Mesodermal cell (in vitro differentiated cells): ENCODE measurements at regions not wholly inside any gene's neighbourhood (a gene's known extent, or its start where the extent isn't known, plus 50 kb on each side); places are given as distances from the start of the nearest gene placed in this dataset.
"Not testable (repeated sequence)": the region's sequence is repeated elsewhere in the genome, so short reads cannot be mapped to it uniquely, and the experiment has no call there.

Experiments used
- H3K27ac ChIP-seq: 2 replicates; pipeline ENCODE4 v1.7.0; 2013; ENCODE audit warnings: mild to moderate bottlenecking, low read depth, low read length, moderate library complexity; ENCODE audit not compliant: severe bottlenecking
- H3K36me3 ChIP-seq: 2 replicates; pipeline ENCODE4 v1.7.1; 2013; ENCODE audit warnings: mild to moderate bottlenecking, low read length, moderate library complexity; ENCODE audit not compliant: control insufficient read depth, insufficient read depth
- H3K4me1 ChIP-seq: one replicate; pipeline ENCODE4 v1.7.1; 2013; ENCODE audit warnings: mild to moderate bottlenecking, low read length; ENCODE audit not compliant: insufficient read depth, control insufficient read depth, poor library complexity, severe bottlenecking
- H3K4me3 ChIP-seq: 2 replicates; pipeline ENCODE4 v1.7.0; 2013; ENCODE audit warnings: low read length, control low read depth, mild to moderate bottlenecking; ENCODE audit not compliant: insufficient read depth, poor library complexity, severe bottlenecking; ENCODE audit errors: extremely low read depth
- H3K9me3 ChIP-seq: 2 replicates; pipeline ENCODE4 v1.7.1; 2013; ENCODE audit warnings: mild to moderate bottlenecking, low read length, moderate library complexity; ENCODE audit not compliant: control insufficient read depth
- WGBS, 2 experiments: methylation state at CpG; one replicate each; pipeline ENCODE4 v1.1.5; 2013; ENCODE audit warnings: missing lambda C conversion rate in 2 of 2; ENCODE audit not compliant: insufficient coverage in 2 of 2; 5-methylcytosine and 5-hydroxymethylcytosine counted together

DNA sequence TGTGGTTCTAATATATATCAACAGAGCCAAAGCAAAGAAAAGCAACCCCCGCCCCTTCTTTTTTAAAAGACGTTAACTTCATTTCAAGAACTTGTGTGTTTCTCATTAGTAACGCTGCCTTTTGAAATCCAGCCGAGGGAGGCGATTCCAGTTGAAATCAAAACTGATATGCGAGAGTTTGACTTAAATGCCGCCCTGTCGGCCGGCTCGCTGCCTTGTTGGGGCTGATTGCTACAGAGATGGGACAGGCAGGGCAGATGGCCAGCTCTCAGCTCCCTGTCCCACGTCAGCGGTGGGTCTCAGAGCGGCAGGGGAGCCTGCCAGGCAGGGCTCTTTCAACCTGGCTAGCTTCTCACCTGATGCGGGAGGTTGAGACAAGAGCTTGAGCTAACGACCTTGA, 51.9 kb upstream of the ALX4 start:
- H3K4me3 ChIP-seq, result no peak overlapping the region
- no peaks in the 10 kb centered on the region for H3K9me3 ChIP-seq
- no peaks in the 10 kb centered on the region for H3K36me3 ChIP-seq
- no peak overlapping the region for H3K27ac ChIP-seq
- 88 to 93% methylated on average over 10 to 12 of the region's 15 CpGs for WGBS, 2 experiments
- no peaks in the 10 kb centered on the region for H3K4me1 ChIP-seq

DNA sequence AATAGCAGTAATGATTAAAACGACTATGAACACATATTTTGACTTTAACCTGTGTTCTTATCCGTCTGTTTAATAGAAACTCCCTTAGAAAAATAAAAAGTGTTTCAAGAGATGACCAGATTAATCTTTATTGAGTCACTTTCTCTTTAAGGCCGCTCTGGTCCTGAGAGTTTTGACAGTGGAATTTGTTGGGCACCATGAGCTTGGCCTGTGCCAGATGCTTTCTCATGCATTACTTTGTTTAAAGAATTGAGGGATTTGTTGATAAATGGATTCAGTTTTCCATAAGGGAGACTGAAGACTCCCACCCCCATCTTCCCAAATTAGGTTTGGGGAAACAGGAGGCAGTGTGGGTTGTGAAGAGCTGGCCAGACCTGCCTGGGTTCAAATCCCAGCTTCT, 53.2 kb upstream of the ALX4 start:
- no peak overlapping the region for H3K4me3 ChIP-seq
- WGBS, 2 experiments, result 33 to 67% methylated on average over 1 to 3 of the region's 3 CpGs

DNA sequence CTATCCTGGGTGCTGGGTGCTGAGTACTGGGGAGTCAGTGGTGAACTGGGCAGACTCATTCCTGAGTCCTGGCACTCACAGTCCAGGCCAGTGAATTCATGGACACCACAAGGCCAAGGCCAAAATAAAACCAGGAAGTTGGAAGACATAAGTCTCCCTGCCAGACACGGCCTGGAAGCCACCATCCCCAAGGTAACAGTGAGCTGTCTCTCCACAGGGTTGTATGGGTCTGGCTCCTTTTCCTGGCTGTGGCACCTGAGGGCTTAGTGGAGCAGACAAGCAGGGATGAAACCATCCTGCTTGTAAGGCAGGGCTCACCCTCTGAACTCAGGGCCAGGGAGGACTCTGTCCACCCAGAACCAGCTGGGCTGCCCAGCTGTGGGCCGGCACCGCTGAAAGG, 54.7 kb upstream of the ALX4 start:
- H3K4me3 ChIP-seq, result no peak overlapping the region
- WGBS, 2 experiments, result 81 to 100% methylated on average over 3 of the region's 3 CpGs
- no peaks in the 10 kb centered on the region for H3K9me3 ChIP-seq

More for the DNA sequence above, 53.2 kb upstream of the ALX4 start:
- no peaks in the 10 kb centered on the region for H3K9me3 ChIP-seq
- H3K27ac ChIP-seq, result no peak overlapping the region
- no peaks in the 10 kb centered on the region for H3K36me3 ChIP-seq
- H3K4me1 ChIP-seq, result no peaks in the 10 kb centered on the region

DNA sequence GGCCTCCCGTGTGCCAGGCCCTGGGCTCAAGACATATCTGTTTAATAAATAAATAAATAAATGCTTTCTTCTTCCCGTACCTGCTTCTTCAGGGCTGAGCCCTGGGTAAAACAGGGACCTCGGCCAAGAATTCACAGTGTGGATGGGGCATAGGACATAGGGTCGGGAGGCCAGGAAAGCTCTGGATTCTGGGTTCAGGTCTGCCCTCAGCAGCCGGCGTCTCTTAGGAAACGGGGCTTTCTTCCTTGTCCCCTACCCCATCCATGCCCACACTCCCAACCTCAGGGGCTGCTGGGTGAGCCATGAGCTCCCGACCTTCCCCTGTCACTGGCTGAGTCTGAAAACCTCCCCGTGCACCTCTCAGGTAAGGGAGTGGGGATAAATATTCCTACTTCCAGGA, 55.7 kb upstream of the ALX4 start:
- Histone ChIP-seq H3K4me3 (no peak overlapping the region), H3K36me3 (no peaks in the 10 kb centered on the region), H3K9me3 (no peaks in the 10 kb centered on the region), H3K27ac (no peak overlapping the region), H3K4me1 (no peaks in the 10 kb centered on the region)
- 92 to 96% methylated on average over 3 to 6 of the region's 9 CpGs for WGBS, 2 experiments

More for the DNA sequence above, 54.7 kb upstream of the ALX4 start:
- Histone ChIP-seq H3K4me1 (no peaks in the 10 kb centered on the region), H3K27ac (no peak overlapping the region), H3K36me3 (no peaks in the 10 kb centered on the region)

GRCh38 chr11:44366026-44366425, 56.1 kb upstream of the ALX4 start:
- no peaks in the 10 kb centered on the region for H3K4me1 ChIP-seq
- WGBS, 2 experiments, result 77 to 88% methylated on average over 5 to 6 of the region's 6 CpGs
- no peaks in the 10 kb centered on the region for H3K9me3 ChIP-seq
- no peak overlapping the region for H3K4me3 ChIP-seq
- H3K36me3 ChIP-seq, result no peaks in the 10 kb centered on the region
- no peak overlapping the region for H3K27ac ChIP-seq

DNA sequence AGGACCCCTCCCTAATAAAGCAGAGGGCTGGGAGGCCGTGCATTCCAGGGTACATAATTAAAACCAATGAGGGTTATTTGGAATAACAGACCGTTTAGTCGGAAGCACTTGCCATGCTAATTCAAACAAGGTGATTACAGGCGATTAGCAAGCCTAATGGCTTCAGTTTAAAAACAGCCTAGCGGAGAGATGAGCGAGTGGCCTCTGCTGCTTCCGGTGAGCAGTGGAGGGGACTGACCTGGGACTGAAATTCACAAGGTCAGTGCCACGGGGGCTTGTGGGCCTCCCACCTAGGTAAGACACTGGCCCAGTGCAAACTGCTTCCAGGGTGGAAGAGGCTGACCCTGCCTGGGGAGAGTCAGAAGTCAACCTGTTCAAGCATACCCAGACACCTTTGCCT, 56.8 kb upstream of the ALX4 start:
- H3K4me1 ChIP-seq, result no peaks in the 10 kb centered on the region
- no peaks in the 10 kb centered on the region for H3K36me3 ChIP-seq
- H3K27ac ChIP-seq, result no peak overlapping the region
- no peaks in the 10 kb centered on the region for H3K9me3 ChIP-seq
- H3K4me3 ChIP-seq, result no peak overlapping the region
- 59 to 78% methylated on average over 8 of the region's 8 CpGs for WGBS, 2 experiments

GRCh38 chr11:44367452-44367851, 57.5 kb upstream of the ALX4 start:
- WGBS, 2 experiments, result 100% methylated on average over 1 of the region's 1 CpG; no CpG with 5 or more reads in 1 of the 2 experiments
- Histone ChIP-seq H3K4me3 (no peak overlapping the region), H3K27ac (no peak overlapping the region), H3K36me3 (no peaks in the 10 kb centered on the region), H3K4me1 (no peaks in the 10 kb centered on the region), H3K9me3 (no peaks in the 10 kb centered on the region)

GRCh38 chr11:44368886-44369285, 58.9 kb upstream of the ALX4 start:
- no peaks in the 10 kb centered on the region for H3K36me3 ChIP-seq
- no peak overlapping the region for H3K27ac ChIP-seq
- 94% methylated on average over 2 of the region's 2 CpGs; no CpG with 5 or more reads in 1 of the 2 experiments for WGBS, 2 experiments
- no peaks in the 10 kb centered on the region for H3K9me3 ChIP-seq
- no peak overlapping the region for H3K4me3 ChIP-seq
- no peaks in the 10 kb centered on the region for H3K4me1 ChIP-seq

GRCh38 chr11:44371042-44371441, 61.1 kb upstream of the ALX4 start:
- 100% methylated on average over 1 of the region's 1 CpG; no CpG with 5 or more reads in 1 of the 2 experiments for WGBS, 2 experiments
- H3K4me3 ChIP-seq, H3K36me3 ChIP-seq, H3K4me1 ChIP-seq, H3K9me3 ChIP-seq, H3K27ac ChIP-seq: not testable (repeated sequence)

DNA sequence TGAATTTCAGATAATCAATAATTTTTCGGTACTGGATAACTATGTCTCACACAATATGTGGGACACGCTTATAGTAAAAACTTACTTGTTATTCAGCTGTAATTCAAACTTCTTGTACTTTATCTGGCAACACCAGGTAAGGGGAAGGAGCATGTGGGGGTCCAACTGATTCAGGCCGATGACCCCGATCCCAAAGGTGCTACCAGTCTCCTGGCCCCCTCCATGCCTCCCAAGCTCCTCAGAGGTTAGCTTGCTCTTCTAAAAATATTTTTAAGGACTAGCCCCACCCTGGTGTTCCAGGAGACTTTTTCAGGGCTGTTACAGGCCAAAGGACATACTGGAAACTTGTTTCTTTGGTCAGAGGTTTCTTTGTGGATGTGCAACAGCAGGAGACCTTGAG, 61.8 kb upstream of the ALX4 start:
- no peaks in the 10 kb centered on the region for H3K9me3 ChIP-seq
- no peak overlapping the region for H3K4me3 ChIP-seq
- H3K4me1 ChIP-seq, result no peaks in the 10 kb centered on the region
- no peaks in the 10 kb centered on the region for H3K36me3 ChIP-seq
- 96% methylated on average over 4 of the region's 4 CpGs; no CpG with 5 or more reads in 1 of the 2 experiments for WGBS, 2 experiments
- no peak overlapping the region for H3K27ac ChIP-seq

GRCh38 chr11:44372989-44373388, 63.0 kb upstream of the ALX4 start:
- Histone ChIP-seq H3K4me1 (no peaks in the 10 kb centered on the region), H3K9me3 (no peaks in the 10 kb centered on the region), H3K27ac (no peak overlapping the region), H3K36me3 (no peaks in the 10 kb centered on the region), H3K4me3 (no peak overlapping the region)
- WGBS, 2 experiments, result 83 to 88% methylated on average over 1 of the region's 3 CpGs
